GM12873 (cell line): ENCODE measurements at regions not wholly inside any gene's neighbourhood (a gene's known extent, or its start where the extent isn't known, plus 50 kb on each side); places are given as distances from the start of the nearest gene placed in this dataset.

Experiments used
- CTCF ChIP-seq: IDR thresholded peaks from 2 replicates; pipeline ENCODE4 v1.5.1; 2012; ENCODE audit warnings: low read depth, mild to moderate bottlenecking, moderate library complexity, low read length, control low read depth; ENCODE audit not compliant: insufficient read depth; ENCODE audit errors: missing control alignments

- TF ChIP-seq CTCF, result no peak
These were observed 166.2 kb downstream of the OMA1 start for GRCh38 chr1:58380345-58380744.

- no peak for TF ChIP-seq CTCF
These were observed 179.3 kb downstream of the OMA1 start for GRCh38 chr1:58367217-58367616.

- no peak for TF ChIP-seq CTCF
These were observed 181.2 kb downstream of the OMA1 start for GRCh38 chr1:58365328-58365727.

GRCh38 chr1:58363585-58363984 is 182.9 kb downstream of the OMA1 start:
- no peak for TF ChIP-seq CTCF

- no peak for TF ChIP-seq CTCF
These were observed 185.4 kb downstream of the OMA1 start for GRCh38 chr1:58361134-58361533.

GRCh38 chr1:58358346-58358745 is 188.2 kb downstream of the OMA1 start:
- no peak for TF ChIP-seq CTCF

- TF ChIP-seq CTCF, result no peak
These were observed 190.1 kb downstream of the OMA1 start for GRCh38 chr1:58356402-58356801.
